Osteocyte (in vitro differentiated cells): ENCODE measurements at regions not wholly inside any gene's neighbourhood (a gene's known extent, or its start where the extent isn't known, plus 50 kb on each side); places are given as distances from the start of the nearest gene placed in this dataset.
"Not testable (repeated sequence)": the region's sequence is repeated elsewhere in the genome, so short reads cannot be mapped to it uniquely, and the experiment has no call there.

ENCODE experiments used
- DNase-seq: peaks from one replicate; pipeline ENCODE4 v3.0.0; 2021; ENCODE audit warnings: mixed read lengths; ENCODE audit not compliant: unreplicated experiment; ENCODE audit errors: extremely low spot score
- H3K27ac Mint-ChIP-seq: one replicate; pipeline ENCODE4 v1.8.0; 2021; ENCODE audit warnings: mild to moderate bottlenecking, mixed read lengths; ENCODE audit not compliant: unreplicated experiment
- H3K27me3 Mint-ChIP-seq: one replicate; pipeline ENCODE4 v1.8.0; 2021; ENCODE audit warnings: mixed read lengths; ENCODE audit not compliant: unreplicated experiment
- H3K36me3 Mint-ChIP-seq: one replicate; pipeline ENCODE4 v1.8.0; 2021; ENCODE audit warnings: mixed read lengths; ENCODE audit not compliant: unreplicated experiment
- H3K4me1 Mint-ChIP-seq: one replicate; pipeline ENCODE4 v1.8.0; 2021; ENCODE audit warnings: mixed read lengths; ENCODE audit not compliant: unreplicated experiment
- H3K4me3 Mint-ChIP-seq: one replicate; pipeline ENCODE4 v1.8.0; 2021; ENCODE audit warnings: mild to moderate bottlenecking, moderate library complexity, mixed read lengths; ENCODE audit not compliant: unreplicated experiment
- H3K9me3 Mint-ChIP-seq: one replicate; pipeline ENCODE4 v1.8.0; 2021; ENCODE audit warnings: mixed read lengths; ENCODE audit not compliant: unreplicated experiment

- H3K9me3 Mint-ChIP-seq: peaks cover 18% of the 10 kb centered on the region
- not testable (repeated sequence) for H3K27me3 Mint-ChIP-seq, H3K4me1 Mint-ChIP-seq, DNase-seq, H3K27ac Mint-ChIP-seq, H3K36me3 Mint-ChIP-seq, H3K4me3 Mint-ChIP-seq
Measured at GRCh38 chr2:89244407-89244806, 552.9 kb downstream of the RPIA start.

- not testable (repeated sequence) for H3K4me1 Mint-ChIP-seq, H3K27ac Mint-ChIP-seq, DNase-seq, H3K4me3 Mint-ChIP-seq, H3K36me3 Mint-ChIP-seq, H3K27me3 Mint-ChIP-seq
- peaks cover 18% of the 10 kb centered on the region for H3K9me3 Mint-ChIP-seq
Measured at GRCh38 chr2:89245478-89245877, 554.0 kb downstream of the RPIA start.

- H3K4me1 Mint-ChIP-seq, H3K27me3 Mint-ChIP-seq, H3K27ac Mint-ChIP-seq, H3K36me3 Mint-ChIP-seq, DNase-seq, H3K4me3 Mint-ChIP-seq: not testable (repeated sequence)
- peaks cover 18% of the 10 kb centered on the region for H3K9me3 Mint-ChIP-seq
Measured at GRCh38 chr2:89246027-89246426, 554.6 kb downstream of the RPIA start.

GRCh38 chr2:89246620-89247019, 555.1 kb downstream of the RPIA start:
- peaks cover 14% of the 10 kb centered on the region for H3K9me3 Mint-ChIP-seq
- not testable (repeated sequence) for H3K27ac Mint-ChIP-seq, H3K4me1 Mint-ChIP-seq, H3K4me3 Mint-ChIP-seq, H3K36me3 Mint-ChIP-seq, H3K27me3 Mint-ChIP-seq, DNase-seq

GRCh38 chr2:89255013-89255412, 563.5 kb downstream of the RPIA start:
- not testable (repeated sequence) for H3K36me3 Mint-ChIP-seq, DNase-seq, H3K4me1 Mint-ChIP-seq, H3K4me3 Mint-ChIP-seq, H3K27ac Mint-ChIP-seq, H3K9me3 Mint-ChIP-seq, H3K27me3 Mint-ChIP-seq

- not testable (repeated sequence) for H3K4me3 Mint-ChIP-seq, H3K36me3 Mint-ChIP-seq, DNase-seq, H3K27me3 Mint-ChIP-seq, H3K4me1 Mint-ChIP-seq, H3K9me3 Mint-ChIP-seq, H3K27ac Mint-ChIP-seq
Measured at GRCh38 chr2:89273443-89273842, 582.0 kb downstream of the RPIA start.

GRCh38 chr2:89280536-89280935, 589.1 kb downstream of the RPIA start:
- not testable (repeated sequence) for H3K9me3 Mint-ChIP-seq, H3K27me3 Mint-ChIP-seq, H3K27ac Mint-ChIP-seq, H3K4me1 Mint-ChIP-seq, DNase-seq, H3K36me3 Mint-ChIP-seq, H3K4me3 Mint-ChIP-seq

GRCh38 chr2:89286448-89287080, 595.1 kb downstream of the RPIA start:
- not testable (repeated sequence) for H3K9me3 Mint-ChIP-seq, H3K4me1 Mint-ChIP-seq, DNase-seq, H3K27me3 Mint-ChIP-seq, H3K36me3 Mint-ChIP-seq, H3K4me3 Mint-ChIP-seq, H3K27ac Mint-ChIP-seq

GRCh38 chr2:89287084-89287483, 595.6 kb downstream of the RPIA start:
- not testable (repeated sequence) for H3K27me3 Mint-ChIP-seq, H3K36me3 Mint-ChIP-seq, DNase-seq, H3K4me1 Mint-ChIP-seq, H3K27ac Mint-ChIP-seq, H3K4me3 Mint-ChIP-seq, H3K9me3 Mint-ChIP-seq

GRCh38 chr2:89291717-89292298, 600.3 kb downstream of the RPIA start:
- not testable (repeated sequence) for H3K27ac Mint-ChIP-seq, DNase-seq, H3K4me3 Mint-ChIP-seq, H3K9me3 Mint-ChIP-seq, H3K36me3 Mint-ChIP-seq, H3K4me1 Mint-ChIP-seq, H3K27me3 Mint-ChIP-seq

- not testable (repeated sequence) for H3K27me3 Mint-ChIP-seq, H3K4me3 Mint-ChIP-seq, H3K36me3 Mint-ChIP-seq, H3K4me1 Mint-ChIP-seq, H3K9me3 Mint-ChIP-seq, H3K27ac Mint-ChIP-seq, DNase-seq
Measured at GRCh38 chr2:89293399-89293798, 601.9 kb downstream of the RPIA start.

- not testable (repeated sequence) for H3K27me3 Mint-ChIP-seq, H3K9me3 Mint-ChIP-seq, H3K4me3 Mint-ChIP-seq, H3K36me3 Mint-ChIP-seq, DNase-seq, H3K27ac Mint-ChIP-seq, H3K4me1 Mint-ChIP-seq
Measured at GRCh38 chr2:89294335-89294734, 602.9 kb downstream of the RPIA start.
